Lower leg skin (tissue), 4 donors: ENCODE measurements at regions not wholly inside any gene's neighbourhood (a gene's known extent, or its start where the extent isn't known, plus 50 kb on each side); places are given as distances from the start of the nearest gene placed in this dataset.

Experiments used
- DNase-seq, 2 donors: peaks; one replicate each; pipeline ENCODE4 v3.0.0-alpha.2; 2019; ENCODE audit warnings: low spot score in 2 of 2
- H3K4me3 ChIP-seq: fragments of 200-600 bp; sonication (generic); 2 replicates; pipeline ENCODE4 v1.5.1; 2017; ENCODE audit warnings: mild to moderate bottlenecking, low read depth; ENCODE audit not compliant: poor library complexity, severe bottlenecking
- POLR2A ChIP-seq, 2 donors: fragments of 450-650 bp; IDR thresholded peaks; one replicate each; pipeline ENCODE4 v1.6.1; 2016 to 2017; ENCODE audit warnings: antibody characterized with exemption in 2 of 2, mild to moderate bottlenecking in 1 of 2, moderate library complexity in 1 of 2
- WGBS, 2 donors: methylation state at CpG; one replicate each; pipeline ENCODE4 v1.1.5; 2018; 5-methylcytosine and 5-hydroxymethylcytosine counted together
- intact Hi-C: fragments of 100-400 bp; cut with DNase I; formaldehyde crosslinking; loops from one replicate; pipeline ENCODE4 v1.15.0; 2023; ENCODE audit warnings: low total_unique reads
- TF ChIP-seq, protein P1 (sequence below), 3 donors: fragments of 450-650 bp; IDR thresholded peaks; one replicate each; pipeline ENCODE4 v1.5.1; 2016; ENCODE audit warnings: antibody characterized with exemption in 3 of 3, mild to moderate bottlenecking in 3 of 3, moderate library complexity in 2 of 3

DNA sequence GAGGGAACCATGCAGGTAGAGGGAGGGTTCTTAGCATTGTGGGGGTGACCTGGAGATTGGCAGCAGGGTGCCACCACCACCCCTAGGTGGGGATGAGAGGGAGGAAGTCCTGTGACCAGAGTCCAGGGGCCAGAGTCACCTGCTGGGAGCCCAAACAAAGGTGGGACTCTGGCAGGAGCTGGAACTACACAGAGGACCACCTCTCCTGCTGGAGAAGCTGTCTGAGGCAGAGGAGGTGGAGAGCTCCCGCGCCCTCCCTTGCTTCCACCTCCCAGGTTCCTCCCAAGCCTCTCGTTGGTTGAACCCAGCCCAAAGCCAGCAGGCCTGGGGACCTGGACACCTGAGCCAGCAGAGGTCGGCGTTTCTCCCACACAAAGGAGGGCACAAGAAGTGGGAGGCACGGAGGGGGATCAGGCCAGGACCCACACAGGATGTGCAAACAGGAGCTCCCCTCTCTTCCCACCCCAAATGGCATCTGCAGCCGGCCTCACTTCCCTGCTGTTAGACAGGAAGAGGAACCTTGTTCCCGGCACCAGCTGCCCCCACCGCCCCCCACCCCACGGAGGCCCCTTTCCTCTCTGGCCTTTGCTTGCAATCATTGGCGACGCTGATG lies 154.6 kb downstream of the SEC14L1 start:
- 76 to 77% methylated on average over 12 of the region's 12 CpGs for WGBS, 2 donors
- TF ChIP-seq, protein P1, sequence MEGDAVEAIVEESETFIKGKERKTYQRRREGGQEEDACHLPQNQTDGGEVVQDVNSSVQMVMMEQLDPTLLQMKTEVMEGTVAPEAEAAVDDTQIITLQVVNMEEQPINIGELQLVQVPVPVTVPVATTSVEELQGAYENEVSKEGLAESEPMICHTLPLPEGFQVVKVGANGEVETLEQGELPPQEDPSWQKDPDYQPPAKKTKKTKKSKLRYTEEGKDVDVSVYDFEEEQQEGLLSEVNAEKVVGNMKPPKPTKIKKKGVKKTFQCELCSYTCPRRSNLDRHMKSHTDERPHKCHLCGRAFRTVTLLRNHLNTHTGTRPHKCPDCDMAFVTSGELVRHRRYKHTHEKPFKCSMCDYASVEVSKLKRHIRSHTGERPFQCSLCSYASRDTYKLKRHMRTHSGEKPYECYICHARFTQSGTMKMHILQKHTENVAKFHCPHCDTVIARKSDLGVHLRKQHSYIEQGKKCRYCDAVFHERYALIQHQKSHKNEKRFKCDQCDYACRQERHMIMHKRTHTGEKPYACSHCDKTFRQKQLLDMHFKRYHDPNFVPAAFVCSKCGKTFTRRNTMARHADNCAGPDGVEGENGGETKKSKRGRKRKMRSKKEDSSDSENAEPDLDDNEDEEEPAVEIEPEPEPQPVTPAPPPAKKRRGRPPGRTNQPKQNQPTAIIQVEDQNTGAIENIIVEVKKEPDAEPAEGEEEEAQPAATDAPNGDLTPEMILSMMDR (IDR thresholded peaks at IDR 0.05): no peak
- DNase-seq: no peak
- intact Hi-C loops: no loop called here
- no peak overlapping the region for H3K4me3 ChIP-seq

DNA sequence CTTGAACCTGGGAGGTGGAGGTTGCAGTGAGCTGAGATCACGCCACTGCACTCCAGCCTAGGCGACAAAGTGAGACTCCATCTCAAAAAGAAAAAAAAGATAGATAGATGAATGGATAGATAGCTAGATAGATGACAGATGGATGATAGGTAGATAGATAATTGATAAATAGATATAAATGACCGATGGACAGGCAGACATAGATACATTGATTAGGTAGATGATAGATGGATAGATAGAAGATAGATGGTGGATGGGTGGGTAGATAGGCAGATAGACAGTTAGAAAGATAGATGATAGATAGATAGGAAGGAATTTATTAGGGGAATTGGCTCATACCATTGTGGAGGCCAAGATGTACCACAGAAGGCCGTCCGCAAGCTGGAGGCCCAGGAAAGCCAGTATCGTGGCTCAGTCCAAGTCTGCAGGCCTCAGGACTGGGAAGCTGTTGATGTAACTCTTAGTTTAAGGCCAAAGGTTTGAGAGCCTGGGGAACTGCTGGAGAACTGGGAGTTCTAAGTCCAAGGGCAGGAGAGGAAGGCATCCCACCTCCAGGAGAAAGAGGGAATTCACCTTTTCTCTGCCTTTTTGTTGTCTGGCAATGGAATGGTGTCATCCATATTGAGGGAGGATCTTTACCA lies 156.1 kb downstream of the SEC14L1 start:
- no peak for TF ChIP-seq POLR2A (IDR thresholded peaks at IDR 0.05)
- TF ChIP-seq, protein P1 (IDR thresholded peaks at IDR 0.05): no peak
- H3K4me3 ChIP-seq: no peak overlapping the region
- 95 to 99% methylated on average over 6 of the region's 6 CpGs for WGBS, 2 donors
- intact Hi-C loops: no loop called here
- no peak for DNase-seq

DNA sequence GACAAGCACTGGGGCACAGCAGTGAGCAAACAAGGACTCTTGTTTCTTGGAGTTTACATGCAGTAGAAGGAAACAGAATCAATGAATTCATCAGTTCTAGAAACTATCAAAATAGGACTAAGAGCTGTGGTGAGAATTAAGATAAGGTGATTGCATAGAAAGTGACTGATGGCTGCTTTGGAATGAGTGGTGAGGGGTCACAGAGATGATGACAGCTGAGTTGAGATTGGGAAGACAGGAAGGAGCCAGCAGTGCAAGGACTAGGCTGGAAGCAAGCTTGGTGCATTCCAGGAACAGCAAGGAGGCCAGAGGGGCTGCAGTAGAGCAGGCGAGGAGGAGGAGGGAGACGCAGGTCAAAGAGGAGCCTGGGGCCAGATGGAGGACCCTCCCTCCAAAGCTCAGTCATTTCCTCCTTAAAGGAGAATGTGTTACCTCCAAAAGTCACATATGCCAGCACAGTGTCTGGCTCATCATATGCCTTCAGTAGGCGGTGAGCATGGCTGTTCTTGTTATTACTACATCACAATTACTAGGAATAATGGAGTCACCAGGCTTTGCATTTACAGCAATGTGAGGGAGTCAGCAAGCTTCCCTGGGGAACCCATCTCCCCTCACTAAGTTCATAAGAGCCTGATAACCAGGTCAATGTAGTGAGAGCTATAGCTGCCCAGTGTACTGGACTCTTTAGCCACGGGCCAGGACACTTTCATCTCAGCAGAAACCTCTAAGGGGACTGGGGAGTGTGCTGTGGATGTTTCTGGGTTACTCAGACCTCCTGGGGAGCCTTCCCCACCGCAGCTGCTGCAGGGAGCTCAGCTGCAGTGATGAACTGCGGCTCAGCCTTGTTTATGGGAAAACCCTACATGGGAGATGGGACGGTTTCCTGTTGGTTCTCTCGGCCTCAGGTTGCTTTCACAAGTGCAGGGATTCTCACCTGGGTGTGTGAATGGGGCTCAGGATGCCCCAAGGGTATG lies 157.2 kb downstream of the SEC14L1 start:
- intact Hi-C loops: no loop called here
- 88 to 93% methylated on average over 7 to 8 of the region's 8 CpGs for WGBS, 2 donors
- DNase-seq: no peak

DNA sequence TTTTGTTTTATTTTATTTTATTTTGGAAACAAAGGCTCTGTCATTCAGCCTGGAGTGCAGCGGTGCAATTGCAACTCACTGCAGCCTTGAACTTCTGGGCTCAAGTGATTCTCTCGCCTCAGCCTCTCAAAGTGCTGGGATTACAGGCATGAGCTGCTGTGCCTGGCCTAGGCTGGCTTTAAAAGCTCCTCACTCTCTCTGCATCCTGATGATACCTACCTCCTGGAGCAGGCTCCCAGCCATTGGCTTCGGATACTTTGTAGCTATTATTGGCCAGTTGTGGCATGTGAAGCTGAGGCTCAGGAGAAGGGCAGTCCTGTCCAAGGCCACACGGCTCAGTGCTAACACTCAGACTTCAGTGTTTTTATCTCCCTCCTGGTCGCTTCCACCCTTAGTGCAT lies 158.0 kb downstream of the SEC14L1 start:
- intact Hi-C loops: no loop called here
- TF ChIP-seq, protein P1 (IDR thresholded peaks at IDR 0.05): no peak
- no peak for TF ChIP-seq POLR2A (IDR thresholded peaks at IDR 0.05)
- WGBS, 2 donors: 95 to 99% methylated on average over 5 of the region's 5 CpGs
- no peak overlapping the region for H3K4me3 ChIP-seq
- DNase-seq: no peak

More for the DNA sequence above, 157.2 kb downstream of the SEC14L1 start:
- no peak overlapping the region for H3K4me3 ChIP-seq
- TF ChIP-seq, protein P1 (IDR thresholded peaks at IDR 0.05): no peak
- TF ChIP-seq POLR2A (IDR thresholded peaks at IDR 0.05): no peak

- DNase-seq: no peak
- TF ChIP-seq POLR2A (IDR thresholded peaks at IDR 0.05): no peak
- TF ChIP-seq, protein P1 (IDR thresholded peaks at IDR 0.05): no peak
- WGBS, 2 donors: 72 to 87% methylated on average over 5 to 6 of the region's 6 CpGs
- H3K4me3 ChIP-seq: no peak overlapping the region
- intact Hi-C loops: no loop called here
Observed at GRCh38 chr17:77299256-77300015, 158.7 kb downstream of the SEC14L1 start.
